Upper lobe of left lung (tissue), 6 donors: ENCODE measurements at regions not wholly inside any gene's neighbourhood (a gene's known extent, or its start where the extent isn't known, plus 50 kb on each side); places are given as distances from the start of the nearest gene placed in this dataset.

Experiments
- ATAC-seq, 2 donors: fragments of 200-7000 bp; cut with Tn5 transposase; one replicate each; pipeline ENCODE4 v1.9.1; 2022; ENCODE audit warnings: mild to moderate bottlenecking in 2 of 2, moderate library complexity in 2 of 2; ENCODE audit not compliant: low FRiP score in 2 of 2
- DNase-seq, 2 donors: peaks; one replicate each; pipeline ENCODE4 v3.0.0-alpha.2; 2019 to 2020
- H3K27ac ChIP-seq, 4 donors: fragments of 200-600 bp; sonication (generic); one replicate each; pipeline ENCODE4 v1.5.1; 2016 to 2019
- H3K27me3 ChIP-seq, 4 donors: fragments of 200-600 bp; sonication (generic); one replicate each; pipeline ENCODE4 v1.5.1; 2017 to 2019
- H3K36me3 ChIP-seq, 4 donors: fragments of 200-600 bp; sonication (generic); one replicate each; pipeline ENCODE4 v1.5.1; 2016 to 2019
- H3K4me1 ChIP-seq, 4 donors: fragments of 200-600 bp; sonication (generic); one replicate each; pipeline ENCODE4 v1.5.1; 2018 to 2019
- H3K4me3 ChIP-seq, 4 donors: fragments of 200-600 bp; sonication (generic); one replicate each; pipeline ENCODE4 v1.5.1; 2017 to 2019; ENCODE audit warnings: mild to moderate bottlenecking in 2 of 4, moderate library complexity in 1 of 4
- H3K9me3 ChIP-seq, 4 donors: fragments of 200-600 bp; sonication (generic); one replicate each; pipeline ENCODE4 v1.5.1; 2018 to 2019
- EP300 ChIP-seq, 4 donors: sonication (generic); formaldehyde crosslinking; IDR thresholded peaks; one replicate each; pipeline ENCODE4 v1.5.1; 2017; ENCODE audit warnings: antibody characterized with exemption in 4 of 4, control low read depth in 2 of 4
- POLR2A ChIP-seq, 4 donors: fragments of 450-650 bp; IDR thresholded peaks; one replicate each; pipeline ENCODE4 v1.5.1; 2016 to 2017; ENCODE audit warnings: antibody characterized with exemption in 4 of 4, mild to moderate bottlenecking in 2 of 4
- POLR2AphosphoS5 ChIP-seq, 2 donors: sonication (generic); formaldehyde crosslinking; IDR thresholded peaks; one replicate each; pipeline ENCODE4 v1.5.1; 2017; ENCODE audit warnings: antibody characterized with exemption in 2 of 2
- WGBS, 2 donors: methylation state at CpG; one replicate each; pipeline ENCODE4 v1.1.5; 2017 to 2018; 5-methylcytosine and 5-hydroxymethylcytosine counted together
- TF ChIP-seq, protein P1 (sequence below), 6 experiments: fragments of 450-650 bp in 4 of 6; fragments of 200-600 bp in 2 of 6; sonication (generic) in 2 of 6; IDR thresholded peaks; one replicate each; pipeline ENCODE4 v1.5.1; 2016 to 2019; ENCODE audit warnings: antibody characterized with exemption in 6 of 6
- donor health status: DM: no; HTN: no; CAD: no; lungs with moderate emphysema.
- donor health status: DM: no; HTN: yes; CAD: no; lungs with severe emphysema.

- Histone ChIP-seq H3K27me3 (no peaks in the 10 kb centered on the region), H3K4me3 (no peak overlapping the region), H3K36me3 (no peaks in the 10 kb centered on the region), H3K9me3 (no peaks in the 10 kb centered on the region), H3K4me1 (no peaks in the 10 kb centered on the region), H3K27ac (no peak overlapping the region)
- DNase-seq (no peak), ATAC-seq (no peak)
- 77 to 83% methylated on average over 5 of the region's 5 CpGs for WGBS, 2 donors
- TF ChIP-seq POLR2AphosphoS5 (IDR thresholded peaks at IDR 0.05) (no peak), EP300 (IDR thresholded peaks at IDR 0.05) (no peak), POLR2A (IDR thresholded peaks at IDR 0.05) (no peak)
- TF ChIP-seq, protein P1, sequence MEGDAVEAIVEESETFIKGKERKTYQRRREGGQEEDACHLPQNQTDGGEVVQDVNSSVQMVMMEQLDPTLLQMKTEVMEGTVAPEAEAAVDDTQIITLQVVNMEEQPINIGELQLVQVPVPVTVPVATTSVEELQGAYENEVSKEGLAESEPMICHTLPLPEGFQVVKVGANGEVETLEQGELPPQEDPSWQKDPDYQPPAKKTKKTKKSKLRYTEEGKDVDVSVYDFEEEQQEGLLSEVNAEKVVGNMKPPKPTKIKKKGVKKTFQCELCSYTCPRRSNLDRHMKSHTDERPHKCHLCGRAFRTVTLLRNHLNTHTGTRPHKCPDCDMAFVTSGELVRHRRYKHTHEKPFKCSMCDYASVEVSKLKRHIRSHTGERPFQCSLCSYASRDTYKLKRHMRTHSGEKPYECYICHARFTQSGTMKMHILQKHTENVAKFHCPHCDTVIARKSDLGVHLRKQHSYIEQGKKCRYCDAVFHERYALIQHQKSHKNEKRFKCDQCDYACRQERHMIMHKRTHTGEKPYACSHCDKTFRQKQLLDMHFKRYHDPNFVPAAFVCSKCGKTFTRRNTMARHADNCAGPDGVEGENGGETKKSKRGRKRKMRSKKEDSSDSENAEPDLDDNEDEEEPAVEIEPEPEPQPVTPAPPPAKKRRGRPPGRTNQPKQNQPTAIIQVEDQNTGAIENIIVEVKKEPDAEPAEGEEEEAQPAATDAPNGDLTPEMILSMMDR (IDR thresholded peaks at IDR 0.05) = no peak
Observed at GRCh38 chr14:28651148-28651547, 115.4 kb upstream of the FOXG1 start.

DNA sequence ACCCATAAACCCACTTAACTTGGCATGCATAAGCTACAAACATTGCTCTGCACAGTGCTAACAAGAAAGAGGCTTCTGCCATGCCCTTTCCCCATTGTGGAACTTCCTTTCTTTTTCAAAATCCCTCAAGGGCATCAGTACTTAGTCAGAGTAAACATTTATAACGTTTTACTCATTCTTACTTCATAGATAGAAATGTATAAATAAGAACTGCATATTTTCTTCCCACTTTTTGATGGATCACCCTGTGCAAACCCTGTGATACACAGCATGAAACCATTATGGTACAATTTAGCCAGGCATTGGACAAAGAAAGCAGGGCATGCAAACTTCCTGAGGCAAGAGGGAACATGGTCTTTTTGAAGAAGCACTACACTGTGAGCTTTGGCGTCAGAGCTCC, 113.8 kb upstream of the FOXG1 start:
- no peak for TF ChIP-seq EP300 (IDR thresholded peaks at IDR 0.05)
- TF ChIP-seq POLR2A (IDR thresholded peaks at IDR 0.05) = no peak
- TF ChIP-seq, protein P1 (IDR thresholded peaks at IDR 0.05) = no peak
- TF ChIP-seq POLR2AphosphoS5 (IDR thresholded peaks at IDR 0.05) = no peak
- H3K4me1 ChIP-seq = no peaks in the 10 kb centered on the region
- H3K4me3 ChIP-seq = no peak overlapping the region
- no peak overlapping the region for H3K27ac ChIP-seq
- H3K36me3 ChIP-seq = no peaks in the 10 kb centered on the region
- H3K9me3 ChIP-seq = no peaks in the 10 kb centered on the region
- 29 to 33% methylated on average over 2 of the region's 2 CpGs for WGBS, 2 donors
- H3K27me3 ChIP-seq = no peaks in the 10 kb centered on the region
- no peak for DNase-seq
- no peak for ATAC-seq

GRCh38 chr14:28653521-28653920, 113.1 kb upstream of the FOXG1 start:
- no peak overlapping the region for H3K27ac ChIP-seq
- no peaks in the 10 kb centered on the region for H3K27me3 ChIP-seq
- no peaks in the 10 kb centered on the region for H3K4me1 ChIP-seq
- TF ChIP-seq POLR2AphosphoS5 (IDR thresholded peaks at IDR 0.05) (no peak), EP300 (IDR thresholded peaks at IDR 0.05) (no peak), POLR2A (IDR thresholded peaks at IDR 0.05) (no peak)
- TF ChIP-seq, protein P1 (IDR thresholded peaks at IDR 0.05) = no peak
- DNase-seq = no peak
- H3K36me3 ChIP-seq = no peaks in the 10 kb centered on the region
- H3K9me3 ChIP-seq = no peaks in the 10 kb centered on the region
- no peak overlapping the region for H3K4me3 ChIP-seq
- ATAC-seq = no peak
- 93 to 97% methylated on average over 2 of the region's 2 CpGs for WGBS, 2 donors

GRCh38 chr14:28656704-28657255, 109.8 kb upstream of the FOXG1 start:
- Histone ChIP-seq H3K9me3 (no peaks in the 10 kb centered on the region), H3K27ac (no peak overlapping the region), H3K4me3 (no peak overlapping the region), H3K4me1 (no peaks in the 10 kb centered on the region), H3K36me3 (no peaks in the 10 kb centered on the region), H3K27me3 (no peaks in the 10 kb centered on the region)
- no peak for DNase-seq
- no peak for ATAC-seq
- TF ChIP-seq EP300 (IDR thresholded peaks at IDR 0.05) = no peak
- TF ChIP-seq POLR2AphosphoS5 (IDR thresholded peaks at IDR 0.05) = no peak
- TF ChIP-seq, protein P1 (IDR thresholded peaks at IDR 0.05) = no peak
- no peak for TF ChIP-seq POLR2A (IDR thresholded peaks at IDR 0.05)
- WGBS, 2 donors = 69 to 84% methylated on average over 1 of the region's 1 CpG

- Histone ChIP-seq H3K4me3 (no peak overlapping the region), H3K9me3 (no peaks in the 10 kb centered on the region), H3K27me3 (no peaks in the 10 kb centered on the region), H3K36me3 (no peaks in the 10 kb centered on the region), H3K27ac (no peak overlapping the region), H3K4me1 (no peaks in the 10 kb centered on the region)
- TF ChIP-seq, protein P1 (IDR thresholded peaks at IDR 0.05) = no peak
- TF ChIP-seq POLR2AphosphoS5 (IDR thresholded peaks at IDR 0.05) (no peak), EP300 (IDR thresholded peaks at IDR 0.05) (no peak), POLR2A (IDR thresholded peaks at IDR 0.05) (no peak)
- no peak for DNase-seq
- 56 to 63% methylated on average over 5 of the region's 5 CpGs for WGBS, 2 donors
- no peak for ATAC-seq
Observed at GRCh38 chr14:28661171-28661772, 105.3 kb upstream of the FOXG1 start.
